ENCODE measurements at regions not wholly inside any gene's neighbourhood (a gene's known extent, or its start where the extent isn't known, plus 50 kb on each side); places are given as distances from the start of the nearest gene placed in this dataset.

GRCh38 chr5:84695330-84695729, 310.6 kb upstream of the EDIL3 start:
- TF ChIP-seq SP1 (IDR thresholded peaks at IDR 0.05) (no peak), NFRKB (IDR thresholded peaks at IDR 0.05) (no peak), FOXK2 (IDR thresholded peaks at IDR 0.05) (no peak), FOXA1 (IDR thresholded peaks at IDR 0.05) (no peak), ZNF384 (IDR thresholded peaks at IDR 0.05) (no peak), ELF4 (IDR thresholded peaks at IDR 0.05) (no peak), TARDBP (IDR thresholded peaks at IDR 0.05) (no peak), FOXM1 (IDR thresholded peaks at IDR 0.05; ENCODE audit: borderline replicate concordance) (no peak), ARNT (IDR thresholded peaks at IDR 0.05) (no peak), PKNOX1 (IDR thresholded peaks at IDR 0.05) (no peak), CTBP1 (IDR thresholded peaks at IDR 0.05; ENCODE audit: borderline replicate concordance) (no peak), SUZ12 (IDR thresholded peaks at IDR 0.05) (no peak), LEF1 (IDR thresholded peaks at IDR 0.05; ENCODE audit: borderline replicate concordance) (no peak)
